Chondrocyte (in vitro differentiated cells): ENCODE measurements at regions not wholly inside any gene's neighbourhood (a gene's known extent, or its start where the extent isn't known, plus 50 kb on each side); places are given as distances from the start of the nearest gene placed in this dataset.

Experiments used
- DNase-seq: peaks from one replicate; pipeline ENCODE4 v3.0.0; 2021; ENCODE audit warnings: mixed read lengths, low spot score
- H3K27ac Mint-ChIP-seq: one replicate; pipeline ENCODE4 v1.8.0; 2021; ENCODE audit warnings: mild to moderate bottlenecking, moderate library complexity, mixed read lengths; ENCODE audit not compliant: unreplicated experiment
- H3K27me3 Mint-ChIP-seq: 2 replicates; pipeline ENCODE4 v1.8.0; 2021; ENCODE audit warnings: low read depth, mixed read lengths
- H3K36me3 Mint-ChIP-seq: 2 replicates; pipeline ENCODE4 v1.8.0; 2021; ENCODE audit warnings: low read depth, mixed read lengths
- H3K4me1 Mint-ChIP-seq: 2 replicates; pipeline ENCODE4 v1.8.0; 2021; ENCODE audit warnings: low read depth, mild to moderate bottlenecking, mixed read lengths
- H3K4me3 Mint-ChIP-seq: one replicate; pipeline ENCODE4 v1.8.0; 2021; ENCODE audit warnings: mild to moderate bottlenecking, moderate library complexity, mixed read lengths; ENCODE audit not compliant: unreplicated experiment
- H3K9me3 Mint-ChIP-seq: 2 replicates; pipeline ENCODE4 v1.8.0; 2021; ENCODE audit warnings: low read depth, mixed read lengths
- CTCF ChIP-seq: fragments of 200-600 bp; sonication (generic); IDR thresholded peaks from 2 replicates; pipeline ENCODE4 v1.5.0; 2021; ENCODE audit warnings: antibody characterized with exemption, mild to moderate bottlenecking, moderate library complexity

GRCh38 chr3:8156138-8156537 lies 345.5 kb upstream of the LMCD1 start:
- no peak for TF ChIP-seq CTCF
- no peak for DNase-seq
- H3K4me1 Mint-ChIP-seq: no peaks in the 10 kb centered on the region
- H3K9me3 Mint-ChIP-seq: no peaks in the 10 kb centered on the region
- no peak overlapping the region for H3K27ac Mint-ChIP-seq
- H3K36me3 Mint-ChIP-seq: peaks cover 1% of the 10 kb centered on the region
- H3K4me3 Mint-ChIP-seq: no peak overlapping the region
- peaks cover 7% of the 10 kb centered on the region for H3K27me3 Mint-ChIP-seq

GRCh38 chr3:8156831-8157230 lies 344.8 kb upstream of the LMCD1 start:
- Mint-ChIP-seq H3K4me3 (no peak overlapping the region), H3K36me3 (peaks cover 1% of the 10 kb centered on the region), H3K9me3 (no peaks in the 10 kb centered on the region), H3K27ac (no peak overlapping the region), H3K27me3 (peaks cover 8% of the 10 kb centered on the region), H3K4me1 (no peaks in the 10 kb centered on the region)
- no peak for DNase-seq
- no peak for TF ChIP-seq CTCF

GRCh38 chr3:8157640-8158039 lies 344.0 kb upstream of the LMCD1 start:
- TF ChIP-seq CTCF: no peak
- H3K9me3 Mint-ChIP-seq: no peaks in the 10 kb centered on the region
- peaks cover 9% of the 10 kb centered on the region for H3K27me3 Mint-ChIP-seq
- no peak for DNase-seq
- H3K36me3 Mint-ChIP-seq: peaks cover 1% of the 10 kb centered on the region
- no peaks in the 10 kb centered on the region for H3K4me1 Mint-ChIP-seq
- H3K27ac Mint-ChIP-seq: no peak overlapping the region
- no peak overlapping the region for H3K4me3 Mint-ChIP-seq

- Mint-ChIP-seq H3K27me3 (peaks cover 2% of the 10 kb centered on the region), H3K9me3 (peaks cover 10% of the 10 kb centered on the region), H3K36me3 (no peaks in the 10 kb centered on the region), H3K4me1 (no peaks in the 10 kb centered on the region), H3K4me3 (no peak overlapping the region), H3K27ac (no peak overlapping the region)
- TF ChIP-seq CTCF: no peak
- no peak for DNase-seq
Observed at GRCh38 chr3:8164145-8164544, 337.5 kb upstream of the LMCD1 start.

- H3K4me1 Mint-ChIP-seq: no peaks in the 10 kb centered on the region
- H3K36me3 Mint-ChIP-seq: no peaks in the 10 kb centered on the region
- H3K4me3 Mint-ChIP-seq: no peak overlapping the region
- no peak overlapping the region for H3K27ac Mint-ChIP-seq
- DNase-seq: no peak
- H3K27me3 Mint-ChIP-seq: peaks cover 2% of the 10 kb centered on the region
- TF ChIP-seq CTCF: no peak
- H3K9me3 Mint-ChIP-seq: peaks cover 10% of the 10 kb centered on the region
Observed at GRCh38 chr3:8166014-8166413, 335.6 kb upstream of the LMCD1 start.
